HL-60 (cell line): ENCODE measurements at regions not wholly inside any gene's neighbourhood (a gene's known extent, or its start where the extent isn't known, plus 50 kb on each side); places are given as distances from the start of the nearest gene placed in this dataset.

ENCODE experiments used
- POLR2AphosphoS5 ChIP-seq: IDR thresholded peaks from 2 replicates; pipeline ENCODE4 v1.6.1; 2012; ENCODE audit warnings: low read depth
- TF ChIP-seq, protein P1 (sequence below): IDR thresholded peaks from one replicate; pipeline ENCODE4 v1.5.1; 2011; ENCODE audit warnings: low read length, control low read depth, inconsistent platforms; ENCODE audit not compliant: insufficient read depth
- TF ChIP-seq, protein P2 (sequence below): IDR thresholded peaks from 2 replicates; pipeline ENCODE4 v1.6.1; 2012; ENCODE audit warnings: low read depth; ENCODE audit not compliant: insufficient replicate concordance

DNA sequence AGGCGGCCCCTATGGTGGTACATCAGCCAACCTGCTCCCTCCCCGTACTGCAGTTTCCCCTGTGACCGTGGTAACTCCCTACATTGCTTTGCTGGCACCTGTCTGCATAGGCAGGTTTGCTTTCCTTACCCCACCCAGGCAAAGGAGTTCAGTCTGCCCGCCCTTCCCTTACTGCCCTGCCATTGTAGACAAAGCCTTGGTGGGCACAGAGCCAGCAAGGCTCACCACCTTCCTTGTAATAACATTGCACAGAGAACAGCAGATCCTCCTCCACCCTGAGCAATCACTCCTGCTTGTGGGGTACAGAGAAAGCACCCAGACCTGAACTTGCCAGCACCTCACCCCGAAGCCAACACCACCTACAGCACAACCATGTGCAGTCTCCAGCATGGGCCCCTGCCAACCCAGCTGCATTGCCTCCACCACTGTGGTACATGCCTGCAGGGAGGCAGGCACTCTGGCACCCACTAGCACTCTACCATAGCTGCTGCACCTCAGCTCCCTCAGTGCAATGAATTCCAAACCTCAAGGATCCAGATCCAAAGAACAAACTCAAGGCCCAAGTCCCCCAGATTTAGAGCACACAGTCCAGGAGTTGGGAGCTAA is 192.7 kb upstream of the KCNMB2 start:
- TF ChIP-seq, protein P1, sequence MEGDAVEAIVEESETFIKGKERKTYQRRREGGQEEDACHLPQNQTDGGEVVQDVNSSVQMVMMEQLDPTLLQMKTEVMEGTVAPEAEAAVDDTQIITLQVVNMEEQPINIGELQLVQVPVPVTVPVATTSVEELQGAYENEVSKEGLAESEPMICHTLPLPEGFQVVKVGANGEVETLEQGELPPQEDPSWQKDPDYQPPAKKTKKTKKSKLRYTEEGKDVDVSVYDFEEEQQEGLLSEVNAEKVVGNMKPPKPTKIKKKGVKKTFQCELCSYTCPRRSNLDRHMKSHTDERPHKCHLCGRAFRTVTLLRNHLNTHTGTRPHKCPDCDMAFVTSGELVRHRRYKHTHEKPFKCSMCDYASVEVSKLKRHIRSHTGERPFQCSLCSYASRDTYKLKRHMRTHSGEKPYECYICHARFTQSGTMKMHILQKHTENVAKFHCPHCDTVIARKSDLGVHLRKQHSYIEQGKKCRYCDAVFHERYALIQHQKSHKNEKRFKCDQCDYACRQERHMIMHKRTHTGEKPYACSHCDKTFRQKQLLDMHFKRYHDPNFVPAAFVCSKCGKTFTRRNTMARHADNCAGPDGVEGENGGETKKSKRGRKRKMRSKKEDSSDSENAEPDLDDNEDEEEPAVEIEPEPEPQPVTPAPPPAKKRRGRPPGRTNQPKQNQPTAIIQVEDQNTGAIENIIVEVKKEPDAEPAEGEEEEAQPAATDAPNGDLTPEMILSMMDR, result no peak
- TF ChIP-seq, protein P2, sequence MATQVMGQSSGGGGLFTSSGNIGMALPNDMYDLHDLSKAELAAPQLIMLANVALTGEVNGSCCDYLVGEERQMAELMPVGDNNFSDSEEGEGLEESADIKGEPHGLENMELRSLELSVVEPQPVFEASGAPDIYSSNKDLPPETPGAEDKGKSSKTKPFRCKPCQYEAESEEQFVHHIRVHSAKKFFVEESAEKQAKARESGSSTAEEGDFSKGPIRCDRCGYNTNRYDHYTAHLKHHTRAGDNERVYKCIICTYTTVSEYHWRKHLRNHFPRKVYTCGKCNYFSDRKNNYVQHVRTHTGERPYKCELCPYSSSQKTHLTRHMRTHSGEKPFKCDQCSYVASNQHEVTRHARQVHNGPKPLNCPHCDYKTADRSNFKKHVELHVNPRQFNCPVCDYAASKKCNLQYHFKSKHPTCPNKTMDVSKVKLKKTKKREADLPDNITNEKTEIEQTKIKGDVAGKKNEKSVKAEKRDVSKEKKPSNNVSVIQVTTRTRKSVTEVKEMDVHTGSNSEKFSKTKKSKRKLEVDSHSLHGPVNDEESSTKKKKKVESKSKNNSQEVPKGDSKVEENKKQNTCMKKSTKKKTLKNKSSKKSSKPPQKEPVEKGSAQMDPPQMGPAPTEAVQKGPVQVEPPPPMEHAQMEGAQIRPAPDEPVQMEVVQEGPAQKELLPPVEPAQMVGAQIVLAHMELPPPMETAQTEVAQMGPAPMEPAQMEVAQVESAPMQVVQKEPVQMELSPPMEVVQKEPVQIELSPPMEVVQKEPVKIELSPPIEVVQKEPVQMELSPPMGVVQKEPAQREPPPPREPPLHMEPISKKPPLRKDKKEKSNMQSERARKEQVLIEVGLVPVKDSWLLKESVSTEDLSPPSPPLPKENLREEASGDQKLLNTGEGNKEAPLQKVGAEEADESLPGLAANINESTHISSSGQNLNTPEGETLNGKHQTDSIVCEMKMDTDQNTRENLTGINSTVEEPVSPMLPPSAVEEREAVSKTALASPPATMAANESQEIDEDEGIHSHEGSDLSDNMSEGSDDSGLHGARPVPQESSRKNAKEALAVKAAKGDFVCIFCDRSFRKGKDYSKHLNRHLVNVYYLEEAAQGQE, result no peak
- TF ChIP-seq POLR2AphosphoS5, result no peak
